ENCODE measurements at regions not wholly inside any gene's neighbourhood (a gene's known extent, or its start where the extent isn't known, plus 50 kb on each side); places are given as distances from the start of the nearest gene placed in this dataset.

- no peak for TF ChIP-seq CTCF (IDR thresholded peaks at IDR 0.05; ENCODE audit: low read depth, low read length, poor library complexity, severe bottlenecking)
- TF ChIP-seq EZH2phosphoT487 (IDR thresholded peaks at IDR 0.05; ENCODE audit: borderline replicate concordance, low read length): no peak
These were observed 228.6 kb upstream of the ID2 start for GRCh38 chr2:8452979-8453903.

All from DOHH2 (cell line).